ENCODE measurements at regions not wholly inside any gene's neighbourhood (a gene's known extent, or its start where the extent isn't known, plus 50 kb on each side); places are given as distances from the start of the nearest gene placed in this dataset.

DNA sequence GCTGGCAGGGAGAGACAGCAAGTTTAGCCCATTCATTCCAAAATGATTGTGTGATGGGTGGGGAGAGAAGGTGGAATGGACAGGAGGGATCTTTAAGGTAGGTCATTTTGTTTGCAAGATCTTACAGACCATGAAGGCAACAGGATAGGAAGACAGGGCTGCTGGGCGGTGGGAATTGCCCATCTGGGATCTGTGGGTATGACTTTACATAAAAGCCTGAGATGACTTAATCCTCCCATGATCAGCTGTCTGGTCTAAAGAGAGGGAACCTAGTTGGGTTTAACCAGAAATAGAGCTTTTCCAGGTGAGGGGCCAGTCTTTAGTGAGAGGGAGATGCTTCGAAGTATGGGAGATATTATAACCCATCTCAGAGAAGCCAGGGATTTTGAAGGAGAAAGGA lies 153.7 kb downstream of the KLF6 start:
- TF ChIP-seq, protein P1, sequence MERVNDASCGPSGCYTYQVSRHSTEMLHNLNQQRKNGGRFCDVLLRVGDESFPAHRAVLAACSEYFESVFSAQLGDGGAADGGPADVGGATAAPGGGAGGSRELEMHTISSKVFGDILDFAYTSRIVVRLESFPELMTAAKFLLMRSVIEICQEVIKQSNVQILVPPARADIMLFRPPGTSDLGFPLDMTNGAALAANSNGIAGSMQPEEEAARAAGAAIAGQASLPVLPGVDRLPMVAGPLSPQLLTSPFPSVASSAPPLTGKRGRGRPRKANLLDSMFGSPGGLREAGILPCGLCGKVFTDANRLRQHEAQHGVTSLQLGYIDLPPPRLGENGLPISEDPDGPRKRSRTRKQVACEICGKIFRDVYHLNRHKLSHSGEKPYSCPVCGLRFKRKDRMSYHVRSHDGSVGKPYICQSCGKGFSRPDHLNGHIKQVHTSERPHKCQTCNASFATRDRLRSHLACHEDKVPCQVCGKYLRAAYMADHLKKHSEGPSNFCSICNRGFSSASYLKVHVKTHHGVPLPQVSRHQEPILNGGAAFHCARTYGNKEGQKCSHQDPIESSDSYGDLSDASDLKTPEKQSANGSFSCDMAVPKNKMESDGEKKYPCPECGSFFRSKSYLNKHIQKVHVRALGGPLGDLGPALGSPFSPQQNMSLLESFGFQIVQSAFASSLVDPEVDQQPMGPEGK (CRISPR knock-in tag; IDR thresholded peaks at IDR 0.05; ENCODE audit: borderline replicate concordance), result no peak
- TF ChIP-seq SNAI2 (CRISPR knock-in tag; IDR thresholded peaks at IDR 0.05), result no peak
- no peak for TF ChIP-seq ZFP3 (CRISPR knock-in tag; IDR thresholded peaks at IDR 0.05)
- no peak for TF ChIP-seq ZC3H10 (CRISPR knock-in tag; IDR thresholded peaks at IDR 0.05)
- TF ChIP-seq RARB (CRISPR knock-in tag; IDR thresholded peaks at IDR 0.05), result no peak
- TF ChIP-seq ARNTL (CRISPR knock-in tag; IDR thresholded peaks at IDR 0.05; ENCODE audit: borderline replicate concordance, low read depth), result no peak
